ENCODE measurements at regions not wholly inside any gene's neighbourhood (a gene's known extent, or its start where the extent isn't known, plus 50 kb on each side); places are given as distances from the start of the nearest gene placed in this dataset.
A peak's percentile ranks its signal among the peaks of the same experiment; 100 is the strongest.

DNA sequence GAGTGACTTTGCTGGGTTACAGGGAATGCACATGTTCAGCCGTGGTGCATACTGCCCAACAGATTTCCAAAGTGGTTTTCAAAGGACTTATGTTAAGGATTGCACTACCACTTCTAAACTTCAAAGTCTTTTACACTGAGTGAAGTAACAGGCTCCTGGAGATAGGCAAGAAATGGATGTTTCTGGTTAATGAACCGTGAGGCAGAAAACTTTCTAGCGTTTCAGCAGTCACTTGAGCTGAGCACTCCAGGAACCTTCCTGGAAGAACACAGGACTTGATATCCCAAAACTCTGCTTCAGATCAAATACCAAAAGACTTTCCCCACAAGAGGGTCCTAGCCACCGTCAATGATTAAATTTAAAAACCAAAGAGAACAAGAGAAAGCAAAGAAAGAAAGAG is 74.3 kb upstream of the ATP1A1 start:
- DNase-seq: no peak

DNA sequence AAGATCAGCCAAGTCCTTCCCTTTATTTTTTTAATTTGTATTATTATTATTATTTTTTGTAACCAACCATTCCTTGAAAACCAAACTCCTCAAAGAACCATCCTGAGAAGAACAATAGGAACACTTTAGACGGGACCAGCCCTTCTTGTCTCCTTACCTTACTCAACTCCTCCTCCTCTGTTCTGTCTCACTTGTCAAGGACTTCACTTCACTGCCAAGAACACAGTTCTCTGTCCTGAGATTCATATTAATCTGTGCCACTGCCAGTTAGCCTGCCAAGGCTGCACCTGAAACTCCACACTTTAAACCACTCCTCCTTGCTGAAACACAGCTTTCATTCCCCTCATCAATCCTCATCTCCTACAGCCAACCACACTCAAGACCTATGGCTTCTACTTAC is 73.8 kb upstream of the ATP1A1 start:
- DNase-seq: no peak

DNA sequence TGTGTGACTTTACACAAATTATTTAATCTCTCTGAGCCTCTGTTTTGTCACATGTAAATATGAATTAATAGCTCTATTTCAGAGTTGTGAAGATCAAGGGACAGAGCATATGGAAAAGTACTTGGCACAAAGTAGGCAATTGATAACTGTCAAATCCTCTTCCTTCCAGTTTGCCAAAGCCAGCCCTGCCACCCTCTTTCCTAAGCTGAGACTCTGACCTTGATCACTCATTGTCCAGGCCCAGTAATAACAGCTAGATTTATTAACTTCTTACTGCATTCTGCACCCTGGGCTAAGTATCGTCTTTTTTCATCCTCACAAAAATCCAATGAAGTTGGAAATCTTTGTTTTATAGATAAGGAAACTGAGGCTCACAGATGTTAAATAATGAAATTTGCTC is 70.8 kb upstream of the ATP1A1 start:
- DNase-seq: no peak

DNA sequence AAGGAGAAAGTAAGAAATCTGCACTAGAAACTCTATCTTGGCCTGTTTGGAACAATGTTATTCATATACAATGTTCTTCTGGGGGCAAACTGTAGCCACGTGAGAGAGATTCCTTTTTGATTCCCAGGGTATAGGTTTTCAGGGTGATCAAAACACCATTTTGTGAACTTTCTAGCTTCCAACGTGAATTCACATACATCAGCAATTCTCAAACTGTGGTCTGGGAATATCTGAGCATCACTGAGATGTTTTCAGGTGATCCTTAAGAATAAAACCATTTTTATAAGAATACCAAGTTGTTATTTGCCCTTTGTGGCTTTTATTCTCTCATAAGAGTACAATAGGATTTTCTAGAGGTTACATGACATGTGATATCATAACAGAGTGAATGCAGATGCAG is 66.9 kb upstream of the ATP1A1 start:
- DNase-seq: no peak

DNA sequence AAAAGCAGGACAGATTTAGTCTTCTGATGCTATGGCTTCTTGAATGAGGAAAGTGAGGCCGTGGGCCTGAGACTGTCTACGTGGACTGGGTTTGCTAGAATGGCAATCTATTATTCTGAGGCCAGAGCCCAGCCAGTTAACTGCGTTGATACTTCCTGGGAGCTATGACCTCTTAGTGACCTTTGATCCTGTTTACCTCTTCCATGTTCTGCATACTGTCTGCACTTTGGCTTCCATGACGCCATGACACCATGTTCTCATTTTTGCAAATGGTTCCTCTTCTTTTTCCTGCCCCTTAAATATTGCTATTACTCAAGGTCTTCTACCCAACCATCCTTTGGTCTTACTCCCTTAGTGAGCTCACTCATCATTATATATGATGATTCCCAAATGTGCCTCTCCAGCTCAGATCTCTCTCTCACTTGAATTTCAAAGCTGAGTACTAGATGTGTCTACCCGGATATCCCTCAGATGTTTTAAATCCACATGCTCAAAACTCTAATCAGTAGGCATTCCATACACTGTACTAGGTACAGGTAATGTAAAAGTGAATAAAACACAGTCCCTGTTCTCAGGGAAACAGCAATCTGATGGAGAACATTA is 66.1 kb upstream of the ATP1A1 start:
- no peak for DNase-seq

DNA sequence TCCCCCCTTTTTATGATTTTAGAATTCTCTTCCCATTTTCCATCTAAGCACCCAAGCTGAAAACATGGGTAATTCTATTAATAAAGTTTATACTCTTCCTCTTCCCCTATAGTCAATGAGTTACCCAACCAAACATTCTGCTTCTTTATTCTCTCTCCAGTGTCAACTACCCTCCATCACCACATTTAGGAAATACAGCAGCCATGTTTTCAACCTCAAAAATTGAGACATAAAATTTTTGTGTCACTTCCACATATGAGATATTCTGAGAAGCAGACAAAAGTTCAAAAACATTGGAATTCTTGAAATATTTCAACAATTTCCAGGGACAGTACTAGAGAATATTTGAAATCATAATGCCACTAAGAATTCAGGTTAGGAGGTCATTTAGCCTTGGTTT is 64.8 kb upstream of the ATP1A1 start:
- DNase-seq: no peak

DNA sequence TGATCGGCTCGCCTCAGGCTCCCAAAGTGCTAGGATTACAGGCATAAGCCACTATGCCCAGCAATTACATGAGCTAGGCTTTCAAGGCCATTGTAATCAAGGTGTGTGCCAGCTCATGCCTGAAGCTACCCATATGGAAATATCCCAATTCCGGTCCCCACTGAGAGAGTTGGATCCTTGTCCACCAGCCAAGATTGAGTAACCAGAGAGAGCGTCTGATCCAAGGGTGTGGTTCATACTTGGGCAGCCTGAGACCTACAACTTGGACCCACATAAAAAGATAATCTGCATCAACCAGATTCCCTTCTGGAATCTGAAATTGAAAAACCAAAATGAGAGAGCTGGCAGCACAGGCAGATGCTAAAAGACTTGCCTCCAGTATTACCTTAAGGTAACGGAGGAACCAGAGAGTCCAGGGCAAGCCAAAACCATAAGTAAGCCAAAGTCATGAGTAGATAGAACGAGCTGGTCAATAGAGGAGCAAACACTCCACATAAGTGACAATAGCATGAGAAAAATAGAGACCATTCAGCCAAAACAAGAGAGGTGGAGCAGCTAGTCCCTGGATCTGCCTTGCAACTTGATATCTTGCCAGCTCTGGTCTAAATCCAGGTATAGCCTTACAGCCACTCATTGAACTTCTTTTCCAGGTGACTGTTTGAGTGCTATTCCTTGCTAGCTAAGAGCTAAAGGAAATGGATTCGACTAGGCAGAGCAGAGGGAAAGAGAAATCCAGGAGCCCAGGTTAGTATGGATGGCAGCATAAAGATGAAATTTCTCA is 63.8 kb upstream of the ATP1A1 start:
- DNase-seq: peak; percentile 29 to 31

DNA sequence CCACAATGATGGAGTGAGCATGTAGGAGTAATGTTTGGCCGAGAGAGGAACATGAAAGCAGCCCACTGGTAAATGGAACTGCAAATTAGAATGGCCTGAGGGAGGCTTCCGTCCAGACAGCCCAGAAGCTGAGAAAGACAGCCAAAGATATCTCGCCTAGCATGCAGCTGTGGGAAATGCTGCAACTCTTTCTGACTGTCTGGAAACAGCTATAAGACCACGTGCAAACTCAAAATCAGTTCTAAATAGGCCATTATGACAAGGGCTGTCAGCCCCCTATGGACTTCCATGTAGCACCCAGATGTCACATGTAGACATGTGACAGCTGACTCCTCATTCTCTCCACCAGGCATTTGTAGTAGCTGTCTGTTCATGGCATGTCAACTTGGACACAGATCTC is 62.9 kb upstream of the ATP1A1 start:
- DNase-seq: no peak

DNA sequence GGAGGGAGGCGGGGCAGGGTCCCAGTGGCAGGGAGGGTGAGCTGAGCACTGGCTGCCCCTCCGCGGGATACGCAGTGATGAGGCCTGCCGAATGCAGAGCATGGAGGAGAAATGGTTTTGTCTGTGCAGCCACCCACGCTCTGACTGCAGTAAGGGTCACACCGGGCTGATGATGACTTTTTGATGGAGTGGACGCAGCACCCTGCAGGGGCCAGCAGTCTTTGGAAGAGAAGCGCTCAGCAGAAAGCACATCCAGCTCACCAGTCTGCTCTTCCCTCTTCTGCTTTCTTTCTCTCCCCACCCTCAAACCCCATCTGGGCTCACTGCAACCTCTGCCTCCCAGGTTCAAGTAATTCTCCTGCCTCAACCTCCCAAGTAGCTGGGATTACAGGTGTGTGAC is 61.9 kb upstream of the ATP1A1 start:
- no peak for DNase-seq

DNA sequence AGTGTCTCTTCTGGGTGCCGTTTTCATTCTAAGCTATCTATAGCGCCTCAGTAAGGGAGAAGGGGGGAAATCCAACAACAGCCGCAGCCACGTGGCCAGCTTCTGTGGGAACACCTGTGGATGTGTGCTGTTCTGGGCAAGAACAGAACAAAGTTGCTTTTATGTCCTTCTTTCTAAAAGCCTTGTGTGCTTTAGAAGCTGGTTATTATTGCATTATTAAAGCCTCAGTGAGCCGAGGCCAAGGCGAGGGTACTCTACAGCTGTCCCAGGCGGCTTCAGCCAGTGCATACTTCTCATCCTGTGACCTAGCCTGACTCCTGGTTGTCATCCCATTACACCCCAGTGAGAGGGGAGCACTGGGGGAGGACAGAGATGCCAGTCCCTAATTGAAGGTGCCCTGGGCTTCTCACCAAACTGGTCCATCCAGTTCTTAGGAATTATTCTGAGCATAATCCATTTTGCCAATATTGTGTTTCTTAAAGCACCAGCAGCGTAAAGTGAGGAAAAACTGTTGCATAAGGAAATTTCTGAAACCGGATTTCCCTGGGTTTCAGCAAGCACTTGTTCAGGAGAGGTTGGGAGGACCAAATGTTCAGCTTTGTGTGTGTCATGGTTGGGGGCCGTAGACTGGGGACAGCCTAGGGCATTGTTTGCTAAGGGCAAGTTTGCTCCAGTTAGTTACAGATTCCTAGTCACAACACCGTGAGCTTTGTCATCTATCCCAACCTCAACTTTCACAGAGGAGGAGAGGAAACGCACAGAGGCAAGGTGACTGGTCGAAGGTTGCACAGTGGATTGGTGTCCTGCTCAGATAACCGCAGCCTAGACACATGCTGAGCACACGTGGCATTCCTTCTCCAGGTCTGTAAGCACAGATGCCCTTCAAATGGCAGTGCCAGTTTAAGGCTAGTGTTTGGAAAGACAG is 61.0 kb upstream of the ATP1A1 start:
- peak; percentile 87 to 92 for DNase-seq

DNA sequence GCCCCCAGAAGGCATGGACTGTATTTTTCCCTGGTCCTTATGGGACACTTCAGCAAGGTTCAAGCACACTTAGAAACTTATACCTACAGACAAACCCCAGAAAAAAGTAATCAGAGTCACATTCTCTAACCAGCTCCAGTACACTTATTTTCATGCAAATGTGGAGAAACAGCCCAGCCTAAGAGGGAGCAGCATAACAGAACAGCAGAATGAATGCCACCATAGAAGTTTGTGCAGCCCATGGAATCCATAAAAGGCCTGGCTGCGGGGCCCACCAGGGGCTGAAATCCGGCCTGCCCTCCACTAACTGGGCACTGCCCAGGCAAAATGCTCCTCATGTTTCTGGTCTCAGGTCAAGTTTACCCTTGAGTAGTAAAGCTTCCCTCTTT is 60.4 kb upstream of the ATP1A1 start:
- peak; percentile 81 to 82 for DNase-seq

DNA sequence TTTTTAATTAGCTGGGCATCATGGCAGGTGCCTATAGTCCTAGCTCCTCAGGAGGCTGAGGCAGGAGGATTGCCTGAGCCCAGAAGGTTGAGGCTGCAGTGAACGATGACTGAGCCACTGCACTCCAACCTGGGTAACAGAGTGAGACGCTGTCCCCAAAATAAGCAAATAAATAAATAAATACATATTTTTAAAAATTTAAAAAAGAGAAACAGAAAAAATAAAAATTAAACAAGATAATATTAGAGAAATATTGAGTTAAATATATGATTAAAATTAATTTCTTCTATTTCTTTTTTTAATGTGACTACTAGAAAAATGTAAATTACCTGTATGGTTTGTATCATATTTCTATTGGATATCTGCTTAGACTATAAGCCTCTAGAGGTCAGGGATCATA is 59.3 kb upstream of the ATP1A1 start:
- no peak for DNase-seq

DNA sequence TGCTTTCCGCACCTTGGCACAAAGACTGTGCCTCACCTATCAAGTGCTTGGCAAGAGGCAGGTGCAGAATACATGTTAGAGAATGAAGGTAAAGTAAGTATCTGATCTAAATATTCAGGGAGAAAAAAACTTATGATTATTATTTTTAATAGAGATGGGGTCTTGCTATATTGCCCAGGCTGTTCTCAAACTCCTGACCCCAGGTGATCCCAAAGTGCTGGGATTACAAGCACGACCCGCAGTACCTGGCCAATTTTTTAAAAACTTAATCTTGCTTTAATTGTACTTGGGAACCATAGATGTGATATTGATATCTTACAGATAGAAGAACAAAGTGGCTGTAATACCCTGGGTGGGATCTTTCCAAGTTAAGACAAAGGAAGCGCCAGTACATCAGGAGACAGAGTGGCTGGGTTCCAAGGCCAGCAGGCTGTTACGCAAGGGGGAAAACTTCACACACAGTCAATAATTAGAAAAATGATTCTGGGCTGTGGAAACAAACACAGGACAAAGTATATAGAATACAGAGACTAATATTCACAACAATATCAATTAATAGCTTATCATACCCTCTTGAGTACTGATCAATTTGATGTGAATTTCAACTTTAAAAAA is 58.6 kb upstream of the ATP1A1 start:
- no peak for DNase-seq

DNA sequence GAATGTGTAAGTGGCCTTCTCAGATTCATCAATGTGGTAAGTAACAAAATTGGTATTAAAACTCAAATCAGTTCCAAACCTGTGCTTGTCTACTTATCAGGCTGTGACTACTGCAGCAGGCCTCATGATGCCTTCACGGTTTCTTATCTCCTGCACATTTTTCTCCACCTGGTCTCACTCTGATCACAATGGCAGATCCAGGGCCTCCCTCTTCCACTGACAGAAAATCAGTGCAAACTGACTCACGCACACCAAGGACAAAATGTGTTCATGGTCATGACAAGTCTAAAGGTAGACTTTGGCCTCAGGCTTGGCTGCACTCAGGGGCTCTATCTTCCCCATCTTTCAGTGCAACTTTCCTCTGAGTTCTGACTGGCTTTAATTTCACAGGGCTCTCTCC is 56.7 kb upstream of the ATP1A1 start:
- no peak for DNase-seq

DNA sequence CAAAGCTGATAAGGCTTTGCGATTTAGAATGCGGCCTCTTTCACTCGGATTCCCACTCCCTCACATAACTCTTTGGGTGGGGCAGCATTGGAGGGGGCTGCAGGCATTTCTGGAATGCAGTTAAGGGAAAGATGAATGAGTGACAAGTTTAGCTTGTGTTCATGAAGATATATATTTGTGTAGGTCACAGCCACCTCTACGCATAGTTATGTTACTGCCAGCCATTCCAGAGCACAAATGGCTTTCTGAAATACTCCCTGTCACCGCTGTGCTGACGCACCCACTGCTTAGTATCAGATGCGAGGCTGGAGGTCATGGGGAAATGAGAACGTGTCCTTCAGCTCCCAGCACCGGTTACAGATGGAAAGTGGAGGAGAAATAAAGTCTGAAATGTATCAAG is 54.1 kb upstream of the ATP1A1 start:
- peak; percentile 57 to 72 for DNase-seq

DNA sequence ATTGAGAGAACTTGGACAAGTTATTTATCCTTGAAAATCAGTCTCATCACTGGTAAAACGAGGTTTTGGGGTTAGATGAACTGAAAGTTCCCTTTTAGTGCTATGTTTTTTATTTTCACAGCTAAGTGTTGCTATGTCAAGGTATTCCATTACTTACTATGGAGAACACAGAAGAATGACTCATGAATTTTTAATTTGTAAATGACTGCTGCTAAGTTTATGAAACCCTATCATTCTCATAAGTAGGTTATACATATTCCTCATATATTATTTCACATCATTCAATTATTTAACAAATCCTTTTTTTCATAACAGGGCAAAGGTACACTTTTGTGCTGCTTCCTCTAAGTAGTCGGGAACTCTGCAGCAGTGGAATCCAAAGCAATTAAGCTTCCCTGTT is 52.2 kb upstream of the ATP1A1 start:
- no peak for DNase-seq

DNA sequence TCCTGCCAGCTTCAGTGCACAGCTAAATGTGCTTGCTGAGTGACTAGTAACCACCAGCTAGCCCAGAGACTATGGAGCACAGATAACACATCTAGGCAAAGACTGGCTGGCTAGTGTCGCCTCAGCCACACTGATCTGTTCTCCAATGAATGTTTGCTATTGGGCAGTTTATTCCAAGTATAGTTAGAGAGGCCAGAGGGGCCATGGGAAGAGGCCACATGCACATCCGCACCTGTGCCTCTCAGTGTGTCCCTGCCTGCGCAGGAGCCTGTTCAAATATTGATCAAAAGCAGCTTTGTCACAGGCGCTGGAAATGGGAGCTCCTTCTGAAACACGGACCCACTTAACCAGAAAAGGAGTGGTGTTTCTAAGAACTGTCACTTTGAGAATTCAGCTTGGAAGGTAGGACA is 51.3 kb upstream of the ATP1A1 start:
- DNase-seq: peak; percentile 58 to 81

DNA sequence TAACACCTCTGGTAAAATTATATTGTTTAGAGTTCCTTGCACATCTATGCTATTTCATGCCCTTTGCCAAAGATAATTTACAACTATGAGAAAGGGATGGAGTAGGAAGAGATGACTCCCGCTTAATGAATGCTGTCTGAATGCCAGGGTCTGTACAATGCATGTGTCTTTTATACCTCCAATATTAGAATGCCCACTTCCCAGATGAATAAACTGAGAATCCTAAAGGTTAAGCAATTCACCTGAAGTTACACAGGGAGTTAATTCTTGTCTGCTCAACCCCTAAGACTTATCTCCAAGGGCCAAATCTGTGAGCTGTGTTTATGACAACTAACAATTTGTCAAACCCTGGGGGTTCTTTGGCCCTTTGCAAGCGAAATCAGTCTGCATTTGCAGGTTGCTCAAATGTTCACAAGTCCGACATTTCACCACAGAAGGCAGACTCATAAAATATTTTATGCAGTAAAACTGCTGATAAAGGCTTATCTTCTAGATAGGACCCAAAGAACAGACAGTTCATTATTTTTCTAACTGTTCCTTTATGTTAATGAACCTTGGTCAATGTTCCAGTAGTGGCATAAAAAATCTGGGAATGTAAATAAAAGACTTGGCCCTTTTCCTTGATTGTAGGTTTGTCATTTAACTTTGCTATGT is 50.2 kb upstream of the ATP1A1 start:
- DNase-seq: peak in 1 of 2 experiments; percentile 37

All from NCI-H526 (cell line).